ENCODE measurements at regions not wholly inside any gene's neighbourhood (a gene's known extent, or its start where the extent isn't known, plus 50 kb on each side); places are given as distances from the start of the nearest gene placed in this dataset.

DNA sequence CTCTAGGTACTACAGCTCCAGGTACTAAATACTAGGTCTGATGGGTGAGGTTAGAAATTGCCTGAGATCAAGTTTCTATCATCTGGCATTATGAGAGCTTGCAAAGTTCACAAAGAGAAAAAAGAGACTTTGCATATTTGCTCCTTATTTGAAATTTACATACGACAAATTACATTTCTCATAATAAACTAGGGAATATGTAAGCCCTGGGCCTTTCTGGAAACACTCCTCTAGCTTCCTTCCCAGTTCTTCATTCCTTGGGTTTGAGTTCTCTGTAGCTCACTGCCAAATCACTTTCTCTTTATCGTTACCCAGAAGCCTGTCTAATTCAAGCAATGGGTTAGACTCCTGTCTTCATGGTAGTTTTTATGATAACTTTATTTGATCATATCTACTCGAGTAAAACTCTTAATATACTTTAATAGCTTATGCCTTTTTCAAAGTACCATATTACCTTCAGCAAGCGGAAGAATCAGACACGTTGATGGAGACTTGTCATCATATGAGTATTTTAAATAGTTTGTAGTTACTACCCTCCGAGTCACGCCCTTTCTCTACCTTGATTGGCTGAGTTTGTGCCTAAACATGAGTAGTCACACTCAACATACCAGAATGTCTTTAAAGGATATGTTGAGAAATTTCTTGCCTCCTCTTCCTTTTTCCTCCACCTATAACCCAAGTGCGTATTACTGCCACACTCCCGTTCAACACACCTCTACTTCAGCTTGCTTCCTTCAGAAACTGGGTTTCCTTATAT, 150.5 kb downstream of the DKK1 start:
- Histone ChIP-seq H3K4me1 (peaks cover 27 to 66% (median 48%) of the 10 kb centered on the region in 10 experiments), H3K9me3 (replicated peaks in 1 of 11) (peaks cover 0 to 39% (median 15%) of the 10 kb centered on the region in 11 experiments; a peak in 16 of 22 replicates), H3K9ac (no peak overlapping the region; a peak in 1 of 22 replicates), H3K27ac (peak overlapping the region in 7 of 11 experiments; percentile 21 to 89 (median 84); a peak in 12 of 22 replicates), H3K4me3 (no peak overlapping the region), H3K4me2 (peak overlapping the region in 10 of 11 experiments; percentile 56 to 86 (median 74); a peak in 16 of 22 replicates), H3K27me3 (no peaks in the 10 kb centered on the region), H4K20me1 (no peaks in the 10 kb centered on the region), H3K36me3 (peaks cover 0 to 9% (median 0%) of the 10 kb centered on the region in 11 experiments; a peak in 5 of 22 replicates)
- no peak for TF ChIP-seq Cebpa-rat (IDR thresholded peaks at IDR 0.05)

DNA sequence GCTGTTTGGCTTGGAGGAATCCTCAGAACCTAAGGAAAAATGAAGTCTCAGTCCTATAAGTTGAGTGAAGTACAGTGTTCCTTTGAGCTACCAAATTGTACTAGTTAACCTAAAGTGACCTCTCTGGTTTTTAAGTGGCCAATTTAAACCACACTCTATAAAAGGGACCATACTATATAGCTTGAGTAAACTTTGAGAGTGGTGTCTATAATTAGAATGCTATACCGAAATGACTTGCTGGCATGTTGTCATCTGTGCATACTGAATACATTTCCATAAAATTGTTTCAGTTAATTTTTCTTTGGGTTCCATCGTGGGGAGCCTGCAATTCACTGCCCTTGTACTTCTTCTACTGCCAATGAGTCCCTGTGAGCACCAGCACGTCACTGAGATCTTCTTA, 151.1 kb downstream of the DKK1 start:
- Histone ChIP-seq H3K27me3 (no peaks in the 10 kb centered on the region), H3K9me3 (replicated peaks in 1 of 11) (peaks cover 0 to 40% (median 21%) of the 10 kb centered on the region in 11 experiments; a peak in 16 of 22 replicates), H3K4me2 (peak overlapping the region; percentile 56 to 86 (median 74); a peak in 21 of 22 replicates), H3K9ac (peak overlapping the region in 6 of 11 experiments; percentile 47 to 79 (median 70); a peak in 10 of 22 replicates), H4K20me1 (no peaks in the 10 kb centered on the region), H3K27ac (peak overlapping the region in 8 of 11 experiments; percentile 45 to 89 (median 82); a peak in 15 of 22 replicates), H3K36me3 (peaks cover 0 to 12% (median 0%) of the 10 kb centered on the region in 11 experiments; a peak in 5 of 22 replicates), H3K4me1 (peaks cover 27 to 66% (median 48%) of the 10 kb centered on the region in 10 experiments), H3K4me3 (no peak overlapping the region)
- no peak for TF ChIP-seq Cebpa-rat (IDR thresholded peaks at IDR 0.05)

DNA sequence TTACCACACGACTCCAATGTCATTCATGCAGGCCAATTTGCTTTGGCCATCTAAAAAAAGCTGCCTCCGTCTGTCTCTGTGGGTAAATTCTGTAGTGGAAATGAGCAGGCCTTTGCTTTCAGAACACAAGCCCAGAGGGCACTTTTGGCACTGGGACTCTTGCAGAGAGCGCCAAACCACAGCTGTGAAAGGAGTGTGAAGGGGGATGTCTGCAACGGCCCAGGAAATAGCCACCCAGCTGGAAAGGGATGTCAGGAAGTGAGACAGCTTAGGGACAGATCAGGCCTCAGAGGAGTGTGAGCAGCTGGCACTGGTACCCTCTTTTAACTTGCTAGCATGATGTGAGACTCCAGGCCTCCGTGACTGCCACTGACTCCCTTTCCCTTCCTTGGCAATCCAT, 152.4 kb downstream of the DKK1 start:
- H3K4me3 ChIP-seq = peak overlapping the region in 1 of 10 experiments; percentile 3; a peak in 5 of 20 replicates
- H3K27me3 ChIP-seq = no peaks in the 10 kb centered on the region
- peaks cover 27 to 64% (median 48%) of the 10 kb centered on the region in 10 experiments for H3K4me1 ChIP-seq
- peaks cover 0 to 12% (median 0%) of the 10 kb centered on the region in 11 experiments; a peak in 5 of 22 replicates for H3K36me3 ChIP-seq
- peak in 4 of 11 experiments; percentile 24 to 89 (median 34); a peak in 4 of 22 replicates for TF ChIP-seq Cebpa-rat (IDR thresholded peaks at IDR 0.05)
- peaks cover 0 to 38% (median 25%) of the 10 kb centered on the region in 11 experiments; a peak in 15 of 22 replicates for H3K9me3 ChIP-seq (replicated peaks in 1 of 11)
- peak overlapping the region in 7 of 11 experiments; percentile 47 to 79 (median 70); a peak in 13 of 22 replicates for H3K9ac ChIP-seq
- peak overlapping the region; percentile 56 to 86 (median 74) for H3K4me2 ChIP-seq
- peak overlapping the region in 8 of 11 experiments; percentile 45 to 89 (median 82); a peak in 15 of 22 replicates for H3K27ac ChIP-seq
- no peaks in the 10 kb centered on the region for H4K20me1 ChIP-seq

DNA sequence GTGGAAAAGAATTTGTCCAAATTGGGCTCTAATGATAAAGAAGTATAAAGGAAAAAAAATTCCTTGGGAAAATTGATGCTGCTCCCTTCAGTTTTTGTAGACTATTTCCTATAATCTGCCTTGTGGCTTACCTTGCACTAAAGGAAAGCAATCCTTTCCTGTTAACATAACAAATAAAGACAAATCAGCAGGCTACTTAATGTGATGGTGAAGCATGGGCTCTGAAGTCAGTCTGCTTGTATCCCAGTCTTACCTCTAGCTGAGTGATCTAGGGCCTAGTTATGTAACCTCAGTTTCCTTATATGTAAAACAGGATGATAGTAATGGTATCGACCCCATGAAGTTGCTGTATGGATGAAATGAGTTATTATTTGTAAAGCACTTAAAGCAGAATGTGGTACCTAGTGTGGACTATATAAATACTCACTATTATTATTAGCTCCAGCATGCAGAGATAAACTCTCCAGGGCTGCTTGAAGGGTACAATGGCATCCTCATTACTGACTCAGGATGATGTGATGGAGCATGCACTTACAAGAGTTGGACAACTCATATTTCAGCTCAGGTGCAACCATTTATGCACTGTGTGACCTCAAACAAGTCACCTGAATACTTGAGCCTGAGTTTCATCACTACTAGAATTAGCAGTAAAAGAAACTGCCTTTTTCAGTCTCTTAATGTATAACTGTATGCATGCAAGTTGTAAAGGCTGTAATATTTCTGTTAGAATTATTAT, 156.1 kb downstream of the DKK1 start:
- no peak overlapping the region for H3K4me2 ChIP-seq
- H3K4me3 ChIP-seq = no peak overlapping the region
- no peaks in the 10 kb centered on the region for H3K27me3 ChIP-seq
- peaks cover 0 to 12% (median 0%) of the 10 kb centered on the region in 11 experiments; a peak in 5 of 22 replicates for H3K36me3 ChIP-seq
- peaks cover 17 to 46% (median 33%) of the 10 kb centered on the region in 10 experiments for H3K4me1 ChIP-seq
- peaks cover 6 to 48% (median 36%) of the 10 kb centered on the region in 11 experiments; a peak in 16 of 22 replicates for H3K9me3 ChIP-seq (replicated peaks in 1 of 11)
- H4K20me1 ChIP-seq = no peaks in the 10 kb centered on the region
- TF ChIP-seq Cebpa-rat (IDR thresholded peaks at IDR 0.05) = no peak
- H3K27ac ChIP-seq = 0 out of 22 replicates have a peak overlapping the region, but pooled peaks of 1 of the 11 experiments have one; percentile 16
- no peak overlapping the region for H3K9ac ChIP-seq

DNA sequence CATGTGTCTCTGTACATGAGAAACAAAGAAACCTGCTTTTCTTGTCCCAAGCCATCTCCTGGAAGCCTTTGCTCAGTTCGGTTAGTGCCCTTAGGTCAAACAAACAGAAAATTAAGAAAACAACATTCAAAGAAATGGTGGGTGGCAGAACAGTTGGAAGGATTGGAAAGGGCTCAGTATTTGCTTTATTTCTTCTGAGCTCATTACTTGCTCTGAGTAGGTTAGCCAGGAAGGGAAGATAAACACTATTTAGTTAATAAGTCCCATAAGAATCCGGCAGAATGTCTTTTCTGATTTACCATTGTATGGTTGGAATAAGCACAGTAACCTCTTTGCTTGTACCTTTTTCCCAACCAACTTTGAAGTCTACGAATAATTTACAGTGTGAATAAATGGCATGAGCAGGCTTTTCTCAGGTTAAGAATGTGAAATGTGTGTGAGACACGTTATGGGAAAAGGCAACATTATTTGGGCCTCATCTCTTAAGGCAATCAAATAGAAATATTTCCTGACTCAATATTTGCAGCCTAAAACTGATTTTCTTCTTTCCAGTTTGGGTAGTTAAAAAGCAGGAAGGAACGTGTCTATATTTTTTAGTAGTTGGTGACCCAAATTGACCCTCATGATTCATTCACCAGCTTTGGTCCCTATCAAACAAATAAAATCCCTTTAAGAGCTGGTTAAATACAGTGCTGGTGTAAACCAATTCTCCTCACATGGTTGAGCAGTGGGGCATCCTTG, 158.5 kb downstream of the DKK1 start:
- no peak overlapping the region for H3K27ac ChIP-seq

DNA sequence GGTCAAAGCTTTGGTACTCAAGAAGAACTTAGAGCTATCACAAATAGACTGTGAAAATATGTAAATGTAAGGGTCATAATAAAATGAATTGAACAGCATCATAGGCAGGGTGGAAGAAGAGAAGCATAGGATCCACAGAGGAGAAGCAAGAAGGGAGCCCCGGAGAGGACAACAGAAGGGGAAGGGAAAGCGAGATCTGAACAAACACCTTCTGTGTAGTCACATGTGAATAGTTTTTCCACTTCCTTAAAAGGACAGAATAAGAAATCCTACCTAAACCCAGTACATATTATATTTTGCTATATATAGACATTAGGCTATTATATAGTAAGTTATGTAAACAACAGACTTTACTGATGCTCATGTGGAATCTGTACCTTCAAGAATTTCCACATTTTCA, 160.2 kb downstream of the DKK1 start:
- H3K9ac ChIP-seq = no peak overlapping the region
- peaks cover 0 to 6% (median 2%) of the 10 kb centered on the region in 10 experiments; a peak in 6 of 20 replicates for H3K4me1 ChIP-seq
- no peak overlapping the region for H3K27ac ChIP-seq
- TF ChIP-seq Cebpa-rat (IDR thresholded peaks at IDR 0.05) = no peak
- H3K36me3 ChIP-seq = peaks cover 0 to 6% (median 0%) of the 10 kb centered on the region in 11 experiments; a peak in 5 of 22 replicates
- H4K20me1 ChIP-seq = no peaks in the 10 kb centered on the region
- no peaks in the 10 kb centered on the region for H3K27me3 ChIP-seq
- H3K9me3 ChIP-seq (replicated peaks in 1 of 11) = peaks cover 4 to 35% (median 24%) of the 10 kb centered on the region in 11 experiments; a peak in 15 of 22 replicates
- no peak overlapping the region for H3K4me3 ChIP-seq
- H3K4me2 ChIP-seq = peak overlapping the region in 3 of 11 experiments; percentile 0 to 43 (median 22); a peak in 3 of 22 replicates

More for the DNA sequence above, 158.5 kb downstream of the DKK1 start:
- Histone ChIP-seq H3K9ac (no peak overlapping the region), H3K36me3 (peaks cover 0 to 12% (median 0%) of the 10 kb centered on the region in 11 experiments; a peak in 5 of 22 replicates), H3K4me3 (no peak overlapping the region), H3K4me1 (peaks cover 0 to 21% (median 10%) of the 10 kb centered on the region in 10 experiments; a peak in 13 of 20 replicates), H3K27me3 (no peaks in the 10 kb centered on the region), H3K4me2 (no peak overlapping the region), H3K9me3 (replicated peaks in 1 of 11) (peaks cover 6 to 48% (median 36%) of the 10 kb centered on the region in 11 experiments; a peak in 16 of 22 replicates), H4K20me1 (no peaks in the 10 kb centered on the region)
- no peak for TF ChIP-seq Cebpa-rat (IDR thresholded peaks at IDR 0.05)

DNA sequence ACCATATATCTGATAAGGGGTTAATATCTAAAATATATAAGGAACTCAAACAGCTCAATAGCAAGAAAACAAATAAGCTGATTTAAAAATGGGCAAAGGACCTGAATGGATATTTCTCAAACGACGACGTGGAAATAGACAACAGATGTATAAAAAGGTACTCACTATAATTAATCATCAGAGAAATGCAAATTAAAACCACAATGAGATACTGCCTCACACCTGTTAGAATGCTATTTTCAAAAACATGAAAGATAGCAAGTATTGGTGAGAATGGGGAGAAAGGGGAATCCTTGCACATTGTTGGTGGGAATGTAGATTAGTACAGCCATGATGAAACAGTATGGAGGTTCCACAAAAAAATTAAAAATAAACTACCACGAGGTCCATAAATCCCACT, 163.2 kb downstream of the DKK1 start:
- no peak overlapping the region for H3K4me2 ChIP-seq
- H4K20me1 ChIP-seq = no peaks in the 10 kb centered on the region
- no peak overlapping the region for H3K9ac ChIP-seq
- H3K27me3 ChIP-seq = no peaks in the 10 kb centered on the region
- H3K9me3 ChIP-seq (replicated peaks in 1 of 11) = peaks cover 0 to 10% (median 7%) of the 10 kb centered on the region in 11 experiments; a peak in 10 of 22 replicates
- no peaks in the 10 kb centered on the region for H3K36me3 ChIP-seq
- no peak overlapping the region for H3K4me3 ChIP-seq
- H3K27ac ChIP-seq = no peak overlapping the region
- no peak for TF ChIP-seq Cebpa-rat (IDR thresholded peaks at IDR 0.05)
- H3K4me1 ChIP-seq = peaks cover 0 to 6% (median 2%) of the 10 kb centered on the region in 10 experiments; a peak in 6 of 20 replicates

DNA sequence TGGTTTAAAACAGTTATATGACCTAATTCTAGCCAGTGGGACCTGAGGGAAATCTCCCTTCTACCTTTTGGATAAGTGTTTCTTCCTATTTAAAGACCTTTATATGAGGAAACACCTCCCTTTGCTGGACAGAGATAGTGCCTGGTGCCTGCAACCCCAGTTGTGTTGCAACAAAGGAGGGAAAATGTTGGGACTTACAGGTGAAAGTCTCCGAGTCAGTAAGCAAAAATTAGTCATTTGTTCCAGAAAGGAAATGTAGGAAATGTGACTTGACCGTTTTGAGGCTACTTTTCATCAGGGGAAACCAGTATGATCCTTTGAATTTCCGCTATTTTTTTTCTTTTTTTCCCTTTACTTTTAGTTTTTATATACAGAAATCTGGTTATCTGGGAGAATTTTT, 165.5 kb downstream of the DKK1 start:
- Histone ChIP-seq H3K27ac (no peak overlapping the region), H3K9ac (no peak overlapping the region), H3K4me3 (no peak overlapping the region), H4K20me1 (no peaks in the 10 kb centered on the region), H3K9me3 (replicated peaks in 1 of 11) (no peaks in the 10 kb centered on the region), H3K36me3 (no peaks in the 10 kb centered on the region), H3K4me1 (peaks cover 0 to 13% (median 7%) of the 10 kb centered on the region in 10 experiments; a peak in 10 of 20 replicates), H3K27me3 (no peaks in the 10 kb centered on the region), H3K4me2 (peak overlapping the region in 1 of 11 experiments; percentile 11; a peak in 1 of 22 replicates)
- no peak for TF ChIP-seq Cebpa-rat (IDR thresholded peaks at IDR 0.05)
